H1 (cell line): ENCODE measurements at regions not wholly inside any gene's neighbourhood (a gene's known extent, or its start where the extent isn't known, plus 50 kb on each side); places are given as distances from the start of the nearest gene placed in this dataset.

Experiments used
- MAFK ChIP-seq: IDR thresholded peaks from 2 replicates; pipeline ENCODE4 v1.6.1; 2012; ENCODE audit warnings: low read depth, mild to moderate bottlenecking, improper control_type of control experiment, low read length
- TF ChIP-seq, protein P1 (sequence below): IDR thresholded peaks from 2 replicates; pipeline ENCODE4 v1.6.1; 2012; ENCODE audit warnings: inconsistent platforms
- TF ChIP-seq, protein P2 (sequence below), 3 experiments: IDR thresholded peaks; 1 replicate in 2 of 3; 2 replicates in 1 of 3; pipeline versions ENCODE4 v1.5.1 to v1.6.1; 2011; ENCODE audit warnings: low read length in 3 of 3, mild to moderate bottlenecking in 3 of 3, inconsistent platforms in 2 of 3, low read depth in 1 of 3, moderate library complexity in 1 of 3; ENCODE audit not compliant: insufficient read depth in 1 of 3; ENCODE audit errors: control extremely low read depth in 1 of 3

DNA sequence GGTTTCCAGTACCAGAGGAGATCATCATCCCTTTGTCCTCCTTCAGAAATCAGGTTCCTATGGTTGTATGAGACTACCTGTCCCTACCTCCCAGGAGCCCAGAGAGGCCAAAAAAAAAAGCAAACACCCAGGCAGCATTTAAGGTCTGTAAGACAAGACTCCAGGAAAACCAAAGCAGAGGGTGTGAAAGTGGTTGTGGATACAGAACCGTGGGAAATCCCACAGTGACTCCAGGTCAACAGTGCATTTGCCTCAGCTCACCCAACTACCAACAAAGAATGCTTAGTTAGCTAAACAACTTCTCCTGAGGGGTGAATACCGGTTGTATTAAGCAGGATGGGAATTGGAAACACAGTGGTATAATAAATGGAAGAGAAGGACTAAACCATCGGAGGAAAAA is 83.6 kb downstream of the LBH start:
- TF ChIP-seq, protein P1, sequence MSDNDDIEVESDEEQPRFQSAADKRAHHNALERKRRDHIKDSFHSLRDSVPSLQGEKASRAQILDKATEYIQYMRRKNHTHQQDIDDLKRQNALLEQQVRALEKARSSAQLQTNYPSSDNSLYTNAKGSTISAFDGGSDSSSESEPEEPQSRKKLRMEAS, result no peak
- TF ChIP-seq, protein P2, sequence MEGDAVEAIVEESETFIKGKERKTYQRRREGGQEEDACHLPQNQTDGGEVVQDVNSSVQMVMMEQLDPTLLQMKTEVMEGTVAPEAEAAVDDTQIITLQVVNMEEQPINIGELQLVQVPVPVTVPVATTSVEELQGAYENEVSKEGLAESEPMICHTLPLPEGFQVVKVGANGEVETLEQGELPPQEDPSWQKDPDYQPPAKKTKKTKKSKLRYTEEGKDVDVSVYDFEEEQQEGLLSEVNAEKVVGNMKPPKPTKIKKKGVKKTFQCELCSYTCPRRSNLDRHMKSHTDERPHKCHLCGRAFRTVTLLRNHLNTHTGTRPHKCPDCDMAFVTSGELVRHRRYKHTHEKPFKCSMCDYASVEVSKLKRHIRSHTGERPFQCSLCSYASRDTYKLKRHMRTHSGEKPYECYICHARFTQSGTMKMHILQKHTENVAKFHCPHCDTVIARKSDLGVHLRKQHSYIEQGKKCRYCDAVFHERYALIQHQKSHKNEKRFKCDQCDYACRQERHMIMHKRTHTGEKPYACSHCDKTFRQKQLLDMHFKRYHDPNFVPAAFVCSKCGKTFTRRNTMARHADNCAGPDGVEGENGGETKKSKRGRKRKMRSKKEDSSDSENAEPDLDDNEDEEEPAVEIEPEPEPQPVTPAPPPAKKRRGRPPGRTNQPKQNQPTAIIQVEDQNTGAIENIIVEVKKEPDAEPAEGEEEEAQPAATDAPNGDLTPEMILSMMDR (IDR thresholded peaks at IDR 0.05; ENCODE audit: control extremely low read depth in 1 of 3, insufficient read depth in 1 of 3, low read depth in 1 of 3, low read length in 3 of 3), result no peak
- TF ChIP-seq MAFK, result no peak
